T-helper 9 cell (primary cell): ENCODE measurements at regions not wholly inside any gene's neighbourhood (a gene's known extent, or its start where the extent isn't known, plus 50 kb on each side); places are given as distances from the start of the nearest gene placed in this dataset.

Source experiments
- DNase-seq: peaks from one replicate; pipeline ENCODE4 v3.0.0-alpha.2; 2020

- DNase-seq: no peak
Measured at GRCh38 chr10:84076540-84077195, 62.6 kb upstream of the GHITM start.

- DNase-seq: no peak
Measured at GRCh38 chr10:84077768-84078167, 61.5 kb upstream of the GHITM start.

- no peak for DNase-seq
Measured at GRCh38 chr10:84078771-84079170, 60.5 kb upstream of the GHITM start.

- no peak for DNase-seq
Measured at GRCh38 chr10:84084342-84084741, 55.0 kb upstream of the GHITM start.

GRCh38 chr10:84087202-84087601 lies 52.1 kb upstream of the GHITM start:
- DNase-seq: no peak

GRCh38 chr10:84088626-84089025 lies 50.7 kb upstream of the GHITM start:
- DNase-seq: no peak

- DNase-seq: no peak
Measured at GRCh38 chr10:84089162-84089561, 50.1 kb upstream of the GHITM start.
